Embryonic facial prominence (tissue), 1 donor: ENCODE measurements at regions not wholly inside any gene's neighbourhood (a gene's known extent, or its start where the extent isn't known, plus 50 kb on each side); places are given as distances from the start of the nearest gene placed in this dataset.

ENCODE experiments used
- DNase-seq: peaks from one replicate; pipeline ENCODE4 v3.0.0-alpha.2; 2016; ENCODE audit errors: extremely low spot score

GRCh38 chr6:119608994-119609393, 259.4 kb upstream of the MAN1A1 start:
- DNase-seq: no peak

- no peak for DNase-seq
Observed at GRCh38 chr6:119604124-119604523, 254.6 kb upstream of the MAN1A1 start.

- DNase-seq: no peak
Observed at GRCh38 chr6:119603501-119603900, 253.9 kb upstream of the MAN1A1 start.

GRCh38 chr6:119602215-119603178, 252.9 kb upstream of the MAN1A1 start:
- DNase-seq: no peak

- DNase-seq: no peak
Observed at GRCh38 chr6:119598883-119599282, 249.3 kb upstream of the MAN1A1 start.

- no peak for DNase-seq
Observed at GRCh38 chr6:119594907-119595306, 245.3 kb upstream of the MAN1A1 start.

- no peak for DNase-seq
Observed at GRCh38 chr6:119591235-119591634, 241.7 kb upstream of the MAN1A1 start.

GRCh38 chr6:119590066-119590465, 240.5 kb upstream of the MAN1A1 start:
- DNase-seq: no peak

- no peak for DNase-seq
Observed at GRCh38 chr6:119587537-119587936, 238.0 kb upstream of the MAN1A1 start.

GRCh38 chr6:119586250-119586882, 236.8 kb upstream of the MAN1A1 start:
- DNase-seq: no peak

GRCh38 chr6:119584088-119584487, 234.5 kb upstream of the MAN1A1 start:
- no peak for DNase-seq

- no peak for DNase-seq
Observed at GRCh38 chr6:119581220-119581619, 231.7 kb upstream of the MAN1A1 start.

GRCh38 chr6:119575721-119576120, 226.2 kb upstream of the MAN1A1 start:
- DNase-seq: no peak

- no peak for DNase-seq
Observed at GRCh38 chr6:119568580-119568979, 219.0 kb upstream of the MAN1A1 start.

GRCh38 chr6:119566546-119567260, 217.1 kb upstream of the MAN1A1 start:
- no peak for DNase-seq

GRCh38 chr6:119565893-119566292, 216.3 kb upstream of the MAN1A1 start:
- no peak for DNase-seq

- DNase-seq: no peak
Observed at GRCh38 chr6:119562168-119562567, 212.6 kb upstream of the MAN1A1 start.

GRCh38 chr6:119559586-119559985, 210.0 kb upstream of the MAN1A1 start:
- DNase-seq: no peak

GRCh38 chr6:119557239-119557638, 207.7 kb upstream of the MAN1A1 start:
- DNase-seq: no peak

GRCh38 chr6:119552021-119552420, 202.5 kb upstream of the MAN1A1 start:
- DNase-seq: no peak

- no peak for DNase-seq
Observed at GRCh38 chr6:119547024-119547423, 197.5 kb upstream of the MAN1A1 start.

GRCh38 chr6:119545245-119545644, 195.7 kb upstream of the MAN1A1 start:
- no peak for DNase-seq
